ENCODE measurements at regions not wholly inside any gene's neighbourhood (a gene's known extent, or its start where the extent isn't known, plus 50 kb on each side); places are given as distances from the start of the nearest gene placed in this dataset.
"Not testable (repeated sequence)": the region's sequence is repeated elsewhere in the genome, so short reads cannot be mapped to it uniquely, and the experiment has no call there.

- no peak for DNase-seq
These were observed 138.2 kb upstream of the ADO start for GRCh38 chr10:62666275-62666674.

- DNase-seq: no peak
These were observed 135.2 kb upstream of the ADO start for GRCh38 chr10:62669341-62669740.

GRCh38 chr10:62671104-62671503 is 133.4 kb upstream of the ADO start:
- DNase-seq: no peak

GRCh38 chr10:62681211-62681940 is 123.1 kb upstream of the ADO start:
- DNase-seq: peak; percentile 85

- DNase-seq: no peak
These were observed 119.6 kb upstream of the ADO start for GRCh38 chr10:62684911-62685310.

- peak; percentile 7 for DNase-seq
These were observed 117.2 kb upstream of the ADO start for GRCh38 chr10:62687230-62687748.

- DNase-seq: no peak
These were observed 115.4 kb upstream of the ADO start for GRCh38 chr10:62688971-62689700.

GRCh38 chr10:62689712-62690111 is 114.8 kb upstream of the ADO start:
- no peak for DNase-seq

GRCh38 chr10:62690703-62691102 is 113.8 kb upstream of the ADO start:
- no peak for DNase-seq

GRCh38 chr10:62691336-62691735 is 113.2 kb upstream of the ADO start:
- DNase-seq: no peak

GRCh38 chr10:62692085-62692484 is 112.4 kb upstream of the ADO start:
- no peak for DNase-seq

- DNase-seq: no peak
These were observed 111.2 kb upstream of the ADO start for GRCh38 chr10:62693306-62693705.

GRCh38 chr10:62694537-62695126 is 109.9 kb upstream of the ADO start:
- no peak for DNase-seq

GRCh38 chr10:62696798-62697197 is 107.7 kb upstream of the ADO start:
- DNase-seq: no peak

GRCh38 chr10:62699148-62699547 is 105.4 kb upstream of the ADO start:
- no peak for DNase-seq

- not testable (repeated sequence) for DNase-seq
These were observed 100.4 kb upstream of the ADO start for GRCh38 chr10:62704121-62704520.

GRCh38 chr10:62705789-62706188 is 98.7 kb upstream of the ADO start:
- DNase-seq: no peak

GRCh38 chr10:62707810-62708209 is 96.7 kb upstream of the ADO start:
- DNase-seq: no peak

- no peak for DNase-seq
These were observed 96.0 kb upstream of the ADO start for GRCh38 chr10:62708569-62708968.

- DNase-seq: no peak
These were observed 95.3 kb upstream of the ADO start for GRCh38 chr10:62709200-62709599.

GRCh38 chr10:62710182-62710581 is 94.3 kb upstream of the ADO start:
- no peak for DNase-seq

- no peak for DNase-seq
These were observed 89.1 kb upstream of the ADO start for GRCh38 chr10:62715383-62715782.

- no peak for DNase-seq
These were observed 85.9 kb upstream of the ADO start for GRCh38 chr10:62718585-62718984.

- DNase-seq: no peak
These were observed 85.5 kb upstream of the ADO start for GRCh38 chr10:62719061-62719460.

Data from activated CD4-positive, alpha-beta T cell treated with anti-CD3 and anti-CD28 coated beads, Interleukin-10, Interleukin-2, amounts not matched to agents 100 ng/mL and 50 ng/mL, durations not matched to agents 16 hours and 8 hours (primary cell).